Panc1 (cell line): ENCODE measurements at regions not wholly inside any gene's neighbourhood (a gene's known extent, or its start where the extent isn't known, plus 50 kb on each side); places are given as distances from the start of the nearest gene placed in this dataset.

ENCODE experiments used
- ATAC-seq: fragments of 200-7000 bp; cut with Tn5 transposase; 2 replicates; pipeline ENCODE4 v1.9.1; 2020; ENCODE audit warnings: mild to moderate bottlenecking, moderate library complexity
- BruUV-seq: library from RNA; stranded (reverse); fragments of 400-500 nt; replicated peaks from 2 replicates; lab custom pipeline; 2021; lab: Mats Ljungman, UMichigan
- CTCF ChIA-PET: fragments of 300-600 bp; sonication (Branson Sonifier 250); formaldehyde crosslinking; loops from one replicate; lab custom pipeline; 2022; ENCODE audit warnings: antibody characterized with exemption; lab: Charles Lee
- POLR2A ChIA-PET: fragments of 300-600 bp; sonication (Branson Sonifier 250); formaldehyde crosslinking; loops from one replicate; lab custom pipeline; 2022; ENCODE audit warnings: antibody characterized with exemption; lab: Charles Lee
- DNase-seq: peaks from one replicate; pipeline ENCODE4 v3.0.0-alpha.2; 2010; ENCODE audit warnings: low read depth, low spot score
- H3K27ac ChIP-seq: 2 replicates; pipeline ENCODE4 v1.5.1; 2011; ENCODE audit warnings: mild to moderate bottlenecking, low read length, inconsistent platforms
- H3K27me3 ChIP-seq: fragments of 200-500 bp; sonication (Bioruptor generic); 2 replicates; pipeline ENCODE4 v1.6.0; 2014; ENCODE audit warnings: low read length, inconsistent platforms; ENCODE audit not compliant: control insufficient read depth, insufficient read depth
- H3K36me3 ChIP-seq: fragments of 200-500 bp; sonication (Bioruptor generic); 2 replicates; pipeline ENCODE4 v1.5.1; 2014; ENCODE audit warnings: inconsistent platforms, mild to moderate bottlenecking, low read length, moderate library complexity; ENCODE audit not compliant: control insufficient read depth, insufficient read depth
- H3K4me1 ChIP-seq: 2 replicates; pipeline ENCODE4 v1.5.1; 2011; ENCODE audit warnings: inconsistent platforms, mild to moderate bottlenecking, low read length, moderate library complexity; ENCODE audit not compliant: control insufficient read depth, insufficient read depth
- H3K4me3 ChIP-seq, 2 experiments: 2 replicates each; pipeline ENCODE4 v1.5.1; 2011 to 2012; ENCODE audit warnings: low read depth in 2 of 2, low read length in 2 of 2, mild to moderate bottlenecking in 2 of 2, inconsistent platforms in 1 of 2, moderate library complexity in 1 of 2
- H3K9me3 ChIP-seq: fragments of 200-500 bp; sonication (Bioruptor generic); 2 replicates; pipeline ENCODE4 v1.5.1; 2014; ENCODE audit warnings: low read depth, mild to moderate bottlenecking, inconsistent platforms, low read length, moderate library complexity; ENCODE audit not compliant: control insufficient read depth, insufficient read depth
- CTCF ChIP-seq: fragments of 450-650 bp; IDR thresholded peaks from 2 replicates; pipeline ENCODE4 v1.5.1; 2017; ENCODE audit warnings: mild to moderate bottlenecking
- POLR2AphosphoS5 ChIP-seq: IDR thresholded peaks from 2 replicates; pipeline ENCODE4 v1.6.1; 2012; ENCODE audit warnings: mild to moderate bottlenecking, low read depth, low read length, moderate library complexity
- SIN3A ChIP-seq: IDR thresholded peaks from 2 replicates; pipeline ENCODE4 v1.6.1; 2012; ENCODE audit warnings: low read depth, mild to moderate bottlenecking, low read length, moderate library complexity, borderline replicate concordance; ENCODE audit not compliant: insufficient read depth
- TCF7L2 ChIP-seq: IDR thresholded peaks from 2 replicates; pipeline ENCODE4 v1.6.1; 2011; ENCODE audit warnings: mild to moderate bottlenecking, low read depth, low read length, inconsistent platforms
- in situ Hi-C: cut with HindIII; loops from 2 replicates; pipeline ENCODE4 v1.10.0; 2016; ENCODE audit warnings: low sequenced_read_pairs, low pct_unique_long_range_greater_than_20kb
- intact Hi-C: fragments of 100-400 bp; cut with micrococcal nuclease; formaldehyde crosslinking; loops from one replicate; pipeline ENCODE4 v1.10.0; 2022; ENCODE audit not compliant: unreplicated experiment
- TF ChIP-seq, protein P1 (sequence below), 2 experiments: IDR thresholded peaks; 2 replicates each; pipeline ENCODE4 v1.6.1; 2011 to 2012; ENCODE audit warnings: low read depth in 2 of 2, control low read depth in 1 of 2, low read length in 1 of 2, mild to moderate bottlenecking in 1 of 2, moderate library complexity in 1 of 2; ENCODE audit not compliant: insufficient read depth in 1 of 2

DNA sequence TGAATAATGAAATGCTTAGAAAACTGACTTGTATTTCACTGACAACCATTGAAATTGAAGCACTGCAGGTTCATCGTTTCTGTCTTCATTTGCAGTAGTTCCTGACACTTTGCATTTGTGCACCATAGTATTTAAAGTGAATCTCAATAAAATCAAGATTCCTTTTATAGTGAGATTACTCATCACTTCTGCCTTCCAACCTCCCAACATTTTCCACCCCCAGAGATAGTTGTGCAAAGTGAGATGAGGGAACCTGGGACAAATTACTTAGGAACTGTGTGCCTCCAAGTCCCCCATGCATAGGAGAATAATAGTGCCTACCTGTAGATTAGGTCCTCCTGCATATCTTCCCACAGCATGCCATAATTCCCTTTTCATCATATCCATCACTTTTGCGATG lies 114.9 kb upstream of the DPT start:
- intact Hi-C loops (no loop called here), in situ Hi-C loops (no loop called here)
- CTCF ChIA-PET = no interaction called here
- Histone ChIP-seq H3K9me3 (no peaks in the 10 kb centered on the region), H3K27me3 (no peaks in the 10 kb centered on the region), H3K4me1 (no peaks in the 10 kb centered on the region), H3K27ac (no peak overlapping the region), H3K36me3 (no peaks in the 10 kb centered on the region), H3K4me3 (no peak overlapping the region)
- BruUV-seq = no TSS peak
- POLR2A ChIA-PET = no interaction called here
- DNase-seq = no peak
- ATAC-seq = no peak
- no peak for TF ChIP-seq TCF7L2
- TF ChIP-seq CTCF = no peak
- TF ChIP-seq, protein P1, sequence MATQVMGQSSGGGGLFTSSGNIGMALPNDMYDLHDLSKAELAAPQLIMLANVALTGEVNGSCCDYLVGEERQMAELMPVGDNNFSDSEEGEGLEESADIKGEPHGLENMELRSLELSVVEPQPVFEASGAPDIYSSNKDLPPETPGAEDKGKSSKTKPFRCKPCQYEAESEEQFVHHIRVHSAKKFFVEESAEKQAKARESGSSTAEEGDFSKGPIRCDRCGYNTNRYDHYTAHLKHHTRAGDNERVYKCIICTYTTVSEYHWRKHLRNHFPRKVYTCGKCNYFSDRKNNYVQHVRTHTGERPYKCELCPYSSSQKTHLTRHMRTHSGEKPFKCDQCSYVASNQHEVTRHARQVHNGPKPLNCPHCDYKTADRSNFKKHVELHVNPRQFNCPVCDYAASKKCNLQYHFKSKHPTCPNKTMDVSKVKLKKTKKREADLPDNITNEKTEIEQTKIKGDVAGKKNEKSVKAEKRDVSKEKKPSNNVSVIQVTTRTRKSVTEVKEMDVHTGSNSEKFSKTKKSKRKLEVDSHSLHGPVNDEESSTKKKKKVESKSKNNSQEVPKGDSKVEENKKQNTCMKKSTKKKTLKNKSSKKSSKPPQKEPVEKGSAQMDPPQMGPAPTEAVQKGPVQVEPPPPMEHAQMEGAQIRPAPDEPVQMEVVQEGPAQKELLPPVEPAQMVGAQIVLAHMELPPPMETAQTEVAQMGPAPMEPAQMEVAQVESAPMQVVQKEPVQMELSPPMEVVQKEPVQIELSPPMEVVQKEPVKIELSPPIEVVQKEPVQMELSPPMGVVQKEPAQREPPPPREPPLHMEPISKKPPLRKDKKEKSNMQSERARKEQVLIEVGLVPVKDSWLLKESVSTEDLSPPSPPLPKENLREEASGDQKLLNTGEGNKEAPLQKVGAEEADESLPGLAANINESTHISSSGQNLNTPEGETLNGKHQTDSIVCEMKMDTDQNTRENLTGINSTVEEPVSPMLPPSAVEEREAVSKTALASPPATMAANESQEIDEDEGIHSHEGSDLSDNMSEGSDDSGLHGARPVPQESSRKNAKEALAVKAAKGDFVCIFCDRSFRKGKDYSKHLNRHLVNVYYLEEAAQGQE (IDR thresholded peaks at IDR 0.05; ENCODE audit: insufficient read depth in 1 of 2, low read depth in 2 of 2, low read length in 1 of 2) = no peak
- no peak for TF ChIP-seq POLR2AphosphoS5
- TF ChIP-seq SIN3A = no peak

GRCh38 chr1:168845140-168845539 lies 116.1 kb upstream of the DPT start:
- ATAC-seq (no peak), DNase-seq (no peak)
- CTCF ChIA-PET = interaction anchor here (1.0 kb wide), 1 partner anchor 209 kb away, joined by 3 read pairs; no protein-coding TSS in a partner anchor
- POLR2A ChIA-PET = no interaction called here
- intact Hi-C loops = no loop called here
- Histone ChIP-seq H3K36me3 (no peaks in the 10 kb centered on the region), H3K27me3 (no peaks in the 10 kb centered on the region), H3K27ac (no peak overlapping the region), H3K9me3 (no peaks in the 10 kb centered on the region), H3K4me1 (no peaks in the 10 kb centered on the region), H3K4me3 (no peak overlapping the region)
- no peak for TF ChIP-seq CTCF
- TF ChIP-seq SIN3A = no peak
- in situ Hi-C loops = no loop called here
- no TSS peak for BruUV-seq
